HG02642 (cell line): ENCODE measurements at regions not wholly inside any gene's neighbourhood (a gene's known extent, or its start where the extent isn't known, plus 50 kb on each side); places are given as distances from the start of the nearest gene placed in this dataset.

Experiments
- ATAC-seq: cut with Tn5 transposase; IDR thresholded peaks from one replicate; pipeline ENCODE4 v1.9.1; 2021; ENCODE audit warnings: mild to moderate bottlenecking; ENCODE audit not compliant: unreplicated experiment, poor library complexity

DNA sequence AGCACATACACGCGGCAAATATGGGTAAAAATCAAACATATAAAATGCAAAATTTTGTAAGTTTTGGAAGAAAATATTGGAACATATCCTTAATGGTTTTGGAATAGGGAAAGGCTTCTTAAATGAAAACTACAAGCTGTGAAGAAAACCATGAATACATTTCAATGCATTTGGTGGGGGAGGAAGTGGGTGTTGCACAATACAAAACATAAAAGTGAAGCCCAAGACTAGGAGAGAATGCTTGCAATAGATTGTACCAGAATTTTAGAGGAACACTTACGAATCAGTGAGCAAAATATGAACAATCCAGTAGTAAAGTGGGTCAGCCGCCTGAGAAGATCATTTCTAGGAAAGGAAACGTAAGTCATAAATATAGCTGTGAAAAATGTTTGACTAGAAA, 322.6 kb upstream of the MKI67 start:
- no peak for ATAC-seq

DNA sequence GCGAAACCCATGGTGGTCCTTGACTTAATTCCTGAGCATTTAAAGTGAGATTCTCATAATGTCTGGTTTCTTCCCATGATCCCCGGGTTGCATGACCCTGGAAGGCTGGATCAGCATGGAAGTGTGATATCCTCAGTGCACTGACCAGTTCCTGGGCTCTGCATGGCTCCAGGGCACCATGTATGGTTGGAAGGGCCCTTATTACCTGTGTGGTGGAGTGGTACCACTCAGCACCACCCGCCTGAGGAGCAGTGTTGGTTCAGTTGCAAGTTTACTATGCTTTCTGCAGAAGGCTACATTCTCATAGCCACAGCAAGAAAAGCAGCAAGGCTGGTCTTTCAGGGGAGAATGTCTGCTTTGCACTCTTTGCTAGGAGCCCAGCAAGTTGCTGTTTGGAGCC, 325.7 kb upstream of the MKI67 start:
- no peak for ATAC-seq

DNA sequence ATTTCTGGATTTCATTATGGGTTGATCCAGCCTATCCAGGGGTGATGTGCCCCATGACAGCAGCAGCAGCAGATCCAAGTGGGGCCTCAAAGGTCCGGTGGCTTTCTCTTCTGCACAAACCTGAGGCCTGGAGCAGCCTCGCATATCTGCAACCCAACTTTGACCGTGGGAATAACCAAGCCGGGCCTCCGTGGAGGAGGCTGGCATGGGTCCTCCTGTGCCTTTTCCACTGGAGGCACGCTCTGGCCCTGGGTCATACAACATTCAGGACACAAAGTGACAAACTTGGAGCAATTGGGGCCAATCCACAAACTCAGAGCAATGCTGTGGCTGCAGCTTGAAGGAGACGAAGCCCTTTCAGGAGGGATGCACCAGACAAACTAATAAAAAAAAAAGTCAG, 330.0 kb upstream of the MKI67 start:
- no peak for ATAC-seq

GRCh38 chr10:128457136-128457535, 330.9 kb upstream of the MKI67 start:
- no peak for ATAC-seq

- no peak for ATAC-seq
Measured at GRCh38 chr10:128461991-128462390, 335.8 kb upstream of the MKI67 start.

GRCh38 chr10:128462844-128463243, 336.6 kb upstream of the MKI67 start:
- ATAC-seq, result no peak

- no peak for ATAC-seq
Measured at GRCh38 chr10:128463991-128464760, 338.0 kb upstream of the MKI67 start.

DNA sequence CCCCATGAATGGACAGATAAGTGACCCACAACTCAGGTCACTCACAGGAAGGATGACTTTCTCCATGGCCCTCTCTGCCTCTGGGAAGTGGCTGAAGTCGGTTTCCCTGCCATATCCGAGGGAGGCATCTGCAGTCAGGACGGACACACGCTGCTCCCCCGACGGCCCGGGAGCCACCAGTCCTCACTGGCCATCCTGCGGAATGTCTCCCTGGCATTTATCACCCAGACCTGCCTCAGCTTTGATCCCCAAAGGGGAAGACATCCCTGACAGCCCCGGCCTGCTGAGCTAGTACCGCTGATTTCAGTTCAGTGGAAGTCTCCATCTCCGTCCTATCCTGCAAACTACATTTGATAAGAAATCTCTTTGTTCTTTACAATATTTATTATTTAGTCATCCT, 339.5 kb upstream of the MKI67 start:
- ATAC-seq, result no peak

- no peak for ATAC-seq
Measured at GRCh38 chr10:128466831-128467371, 340.7 kb upstream of the MKI67 start.

DNA sequence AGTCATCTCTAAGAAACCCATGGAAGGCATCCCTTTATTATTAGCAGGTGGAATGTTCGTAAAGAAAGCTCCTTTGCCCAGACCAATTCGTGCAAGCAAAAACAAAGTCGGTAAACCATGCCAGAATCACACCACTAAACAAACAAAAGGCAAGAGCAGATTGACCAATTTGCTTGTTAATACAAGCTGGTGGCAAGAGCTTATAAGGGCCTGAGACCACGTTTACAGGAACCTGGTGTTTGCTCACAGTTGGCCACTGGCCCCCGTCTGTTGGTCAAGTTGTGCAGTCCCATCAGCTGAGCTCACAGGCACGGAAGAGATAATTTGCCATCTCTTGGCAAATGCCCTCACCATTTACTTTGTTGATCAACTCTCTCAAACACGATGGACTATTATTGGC, 342.2 kb upstream of the MKI67 start:
- ATAC-seq, result no peak

GRCh38 chr10:128469515-128469914, 343.3 kb upstream of the MKI67 start:
- ATAC-seq, result no peak

DNA sequence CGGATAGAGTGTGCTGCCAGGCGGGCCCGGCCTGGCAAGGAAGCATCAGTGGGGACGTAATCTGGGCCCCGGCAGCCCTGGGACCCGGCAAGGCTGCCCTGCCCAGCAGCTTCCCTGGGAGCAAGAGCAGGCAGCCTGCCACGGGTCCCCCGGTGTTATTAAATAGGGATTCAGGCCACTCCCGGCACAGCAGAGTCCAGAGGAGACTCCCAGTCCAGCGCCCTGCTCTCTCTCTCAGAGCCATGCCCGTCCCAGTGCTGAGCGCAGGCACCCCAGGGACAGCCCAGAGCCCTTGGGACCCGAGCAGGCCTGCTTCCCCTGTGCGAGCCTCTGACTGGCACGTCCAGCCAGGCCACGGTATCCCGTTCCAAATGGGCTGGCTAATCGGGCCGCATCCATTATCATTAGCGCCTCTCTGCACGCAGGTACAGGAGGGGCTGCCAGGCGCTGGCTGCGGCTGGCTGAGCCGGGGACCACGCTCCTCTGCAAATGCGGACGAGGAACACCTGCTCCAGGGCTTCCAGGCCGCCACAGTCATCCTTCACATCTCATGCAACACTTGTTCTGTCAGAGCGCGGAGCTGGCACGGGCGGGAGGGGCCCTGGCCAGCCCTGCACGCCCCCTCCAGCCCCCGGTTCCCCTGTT, 344.2 kb upstream of the MKI67 start:
- ATAC-seq, result no peak

DNA sequence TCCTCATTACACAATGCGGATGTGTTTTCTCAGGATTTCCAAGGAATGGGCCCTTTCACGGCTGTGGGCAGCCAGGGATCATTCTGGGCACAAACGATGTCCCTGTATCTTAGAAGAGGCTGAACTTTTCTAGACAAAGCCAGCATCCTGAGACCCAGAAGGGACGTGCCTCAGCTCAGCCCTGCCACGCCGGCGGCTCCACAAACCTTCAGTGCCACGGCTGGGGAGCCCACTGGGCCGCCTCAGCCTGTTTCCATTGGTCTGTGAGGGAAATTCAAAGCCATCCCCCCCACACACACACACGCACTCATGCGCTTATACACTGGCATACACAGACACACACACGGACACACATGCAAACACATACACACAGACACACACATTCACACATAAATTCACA, 344.9 kb upstream of the MKI67 start:
- no peak for ATAC-seq

- ATAC-seq, result no peak
Measured at GRCh38 chr10:128472196-128472595, 346.0 kb upstream of the MKI67 start.

- ATAC-seq, result no peak
Measured at GRCh38 chr10:128473396-128473795, 347.2 kb upstream of the MKI67 start.

DNA sequence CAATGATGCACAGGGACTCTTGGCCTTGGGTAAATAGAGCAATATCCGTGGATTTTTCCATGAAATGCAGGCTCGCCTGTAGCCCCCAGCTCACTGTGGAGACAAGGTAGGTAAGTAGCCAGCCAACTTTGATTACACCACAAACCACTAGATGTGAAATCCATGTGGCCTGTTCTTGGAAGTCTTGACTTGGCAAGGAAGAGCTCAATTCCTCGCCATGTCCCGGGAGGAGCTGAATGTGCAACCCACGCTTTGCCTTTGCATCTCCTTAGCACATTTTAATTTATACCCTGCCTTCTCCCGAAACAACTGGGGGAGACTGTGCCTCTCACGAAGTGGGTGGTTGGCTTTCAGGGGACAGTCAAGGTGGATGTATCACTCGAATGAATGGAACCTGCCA, 347.7 kb upstream of the MKI67 start:
- ATAC-seq, result no peak

GRCh38 chr10:128474571-128474970, 348.3 kb upstream of the MKI67 start:
- ATAC-seq, result no peak

- no peak for ATAC-seq
Measured at GRCh38 chr10:128475686-128476367, 349.6 kb upstream of the MKI67 start.

- ATAC-seq, result no peak
Measured at GRCh38 chr10:128476368-128476725, 350.1 kb upstream of the MKI67 start.

DNA sequence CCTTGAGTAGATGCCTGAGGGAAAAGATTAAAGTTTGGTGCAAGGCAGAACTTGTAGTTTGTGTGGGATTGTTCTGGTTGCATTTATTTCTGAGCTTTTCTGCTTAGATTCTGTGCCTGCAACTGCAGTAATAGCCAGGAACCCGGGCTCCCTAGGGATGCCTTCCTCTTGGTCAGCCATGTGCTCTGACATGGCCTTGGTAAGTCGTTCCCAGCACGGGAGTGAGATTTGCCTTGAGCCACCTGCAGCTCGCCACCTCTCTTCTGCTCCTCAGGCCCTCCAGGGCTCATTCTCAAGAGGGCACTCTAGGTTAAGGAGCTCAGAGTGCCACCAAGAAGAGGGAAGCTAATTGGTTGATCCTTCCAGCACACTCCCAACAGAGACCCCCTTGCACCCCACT, 350.6 kb upstream of the MKI67 start:
- no peak for ATAC-seq

DNA sequence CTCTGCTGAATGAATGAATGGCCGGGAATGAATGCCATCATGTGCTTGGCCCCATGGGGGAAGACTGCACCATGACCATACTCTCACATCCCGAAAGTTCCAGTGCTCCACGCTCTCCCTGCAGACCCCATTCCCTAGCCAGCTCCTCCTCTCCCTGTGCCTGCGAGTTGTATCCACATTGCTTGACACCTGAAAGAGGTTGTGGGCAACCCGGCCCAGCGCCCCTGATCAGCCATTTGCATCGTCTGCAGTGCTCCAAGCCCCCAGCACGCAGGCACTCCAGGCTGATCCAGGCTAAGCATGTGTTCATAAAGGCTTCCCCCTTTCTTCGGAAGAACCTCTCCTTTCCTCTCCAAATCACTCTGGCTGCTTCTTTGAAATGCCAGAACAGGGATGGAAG, 354.4 kb upstream of the MKI67 start:
- ATAC-seq, result no peak
